Osteoblast (primary cell): ENCODE measurements at regions not wholly inside any gene's neighbourhood (a gene's known extent, or its start where the extent isn't known, plus 50 kb on each side); places are given as distances from the start of the nearest gene placed in this dataset.

Source experiments
- DNase-seq: peaks from one replicate; pipeline ENCODE4 v3.0.0; 2011; ENCODE audit warnings: low spot score, mixed read lengths; ENCODE audit not compliant: insufficient read length; ENCODE audit errors: missing footprints
- H2AFZ ChIP-seq: 2 replicates; pipeline ENCODE4 v1.6.0; 2011; ENCODE audit warnings: mild to moderate bottlenecking, low read length
- H3K27ac ChIP-seq: 2 replicates; pipeline ENCODE4 v1.5.1; 2011; ENCODE audit warnings: mild to moderate bottlenecking, low read depth, low read length, moderate library complexity
- H3K27me3 ChIP-seq: 2 replicates; pipeline ENCODE4 v1.6.0; 2012; ENCODE audit warnings: mild to moderate bottlenecking, control low read depth, inconsistent platforms, low read length, moderate library complexity; ENCODE audit not compliant: insufficient read depth
- H3K36me3 ChIP-seq: 2 replicates; pipeline ENCODE4 v1.5.1; 2011; ENCODE audit warnings: mild to moderate bottlenecking, low read length, control low read depth, moderate library complexity; ENCODE audit not compliant: insufficient read depth
- H3K4me1 ChIP-seq: 2 replicates; pipeline ENCODE4 v1.5.1; 2011; ENCODE audit warnings: mild to moderate bottlenecking, low read length, control low read depth, moderate library complexity; ENCODE audit not compliant: insufficient read depth
- H3K4me2 ChIP-seq: 2 replicates; pipeline ENCODE4 v1.6.0; 2011; ENCODE audit warnings: mild to moderate bottlenecking, low read length; ENCODE audit not compliant: insufficient read depth
- H3K4me3 ChIP-seq: fragments of 200-600 bp; sonication (generic); 3 replicates; pipeline ENCODE4 v1.5.1; 2012; ENCODE audit warnings: mild to moderate bottlenecking, low read length, inconsistent platforms; ENCODE audit not compliant: insufficient read depth
- H3K79me2 ChIP-seq: 2 replicates; pipeline ENCODE4 v1.6.0; 2012; ENCODE audit warnings: mild to moderate bottlenecking, low read length, control low read depth, inconsistent platforms; ENCODE audit not compliant: insufficient read depth
- H3K9me3 ChIP-seq: 2 replicates; pipeline ENCODE4 v1.5.1; 2011; ENCODE audit warnings: low read depth, low read length, control low read depth
- H4K20me1 ChIP-seq: 2 replicates; pipeline ENCODE4 v1.6.0; 2012; ENCODE audit warnings: mild to moderate bottlenecking, low read length, control low read depth; ENCODE audit not compliant: insufficient read depth
- TF ChIP-seq, protein P1 (sequence below): IDR thresholded peaks from 2 replicates; pipeline ENCODE4 v1.5.1; 2011; ENCODE audit warnings: mild to moderate bottlenecking, low read depth, low read length, moderate library complexity; ENCODE audit errors: extremely low read depth

DNA sequence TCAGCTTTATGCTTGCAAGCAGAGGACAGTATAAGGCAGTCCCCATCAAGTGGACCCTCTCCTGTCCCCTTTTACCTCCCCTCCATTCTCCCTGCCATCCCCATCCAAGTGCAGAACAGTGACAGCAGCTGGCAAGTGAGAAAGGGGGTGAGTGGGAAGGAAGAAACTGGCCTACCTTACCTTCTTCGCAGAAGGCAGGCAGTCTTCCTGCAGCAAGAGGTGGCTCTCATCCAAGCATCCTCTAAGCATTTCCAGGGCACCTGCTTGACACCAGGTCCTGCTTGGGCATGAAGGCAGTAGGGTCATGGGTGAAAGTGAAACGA is 77.3 kb upstream of the SH3PXD2B start:
- DNase-seq: no peak
- Histone ChIP-seq H3K4me2 (no peak overlapping the region), H4K20me1 (no peaks in the 10 kb centered on the region), H3K27ac (no peak overlapping the region), H3K27me3 (peaks cover 26% of the 10 kb centered on the region), H3K79me2 (no peaks in the 10 kb centered on the region), H3K4me3 (no peak overlapping the region), H3K4me1 (peaks cover 4% of the 10 kb centered on the region), H3K9me3 (no peaks in the 10 kb centered on the region), H3K36me3 (no peaks in the 10 kb centered on the region), H2AFZ (no peak overlapping the region)
- TF ChIP-seq, protein P1, sequence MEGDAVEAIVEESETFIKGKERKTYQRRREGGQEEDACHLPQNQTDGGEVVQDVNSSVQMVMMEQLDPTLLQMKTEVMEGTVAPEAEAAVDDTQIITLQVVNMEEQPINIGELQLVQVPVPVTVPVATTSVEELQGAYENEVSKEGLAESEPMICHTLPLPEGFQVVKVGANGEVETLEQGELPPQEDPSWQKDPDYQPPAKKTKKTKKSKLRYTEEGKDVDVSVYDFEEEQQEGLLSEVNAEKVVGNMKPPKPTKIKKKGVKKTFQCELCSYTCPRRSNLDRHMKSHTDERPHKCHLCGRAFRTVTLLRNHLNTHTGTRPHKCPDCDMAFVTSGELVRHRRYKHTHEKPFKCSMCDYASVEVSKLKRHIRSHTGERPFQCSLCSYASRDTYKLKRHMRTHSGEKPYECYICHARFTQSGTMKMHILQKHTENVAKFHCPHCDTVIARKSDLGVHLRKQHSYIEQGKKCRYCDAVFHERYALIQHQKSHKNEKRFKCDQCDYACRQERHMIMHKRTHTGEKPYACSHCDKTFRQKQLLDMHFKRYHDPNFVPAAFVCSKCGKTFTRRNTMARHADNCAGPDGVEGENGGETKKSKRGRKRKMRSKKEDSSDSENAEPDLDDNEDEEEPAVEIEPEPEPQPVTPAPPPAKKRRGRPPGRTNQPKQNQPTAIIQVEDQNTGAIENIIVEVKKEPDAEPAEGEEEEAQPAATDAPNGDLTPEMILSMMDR: no peak

DNA sequence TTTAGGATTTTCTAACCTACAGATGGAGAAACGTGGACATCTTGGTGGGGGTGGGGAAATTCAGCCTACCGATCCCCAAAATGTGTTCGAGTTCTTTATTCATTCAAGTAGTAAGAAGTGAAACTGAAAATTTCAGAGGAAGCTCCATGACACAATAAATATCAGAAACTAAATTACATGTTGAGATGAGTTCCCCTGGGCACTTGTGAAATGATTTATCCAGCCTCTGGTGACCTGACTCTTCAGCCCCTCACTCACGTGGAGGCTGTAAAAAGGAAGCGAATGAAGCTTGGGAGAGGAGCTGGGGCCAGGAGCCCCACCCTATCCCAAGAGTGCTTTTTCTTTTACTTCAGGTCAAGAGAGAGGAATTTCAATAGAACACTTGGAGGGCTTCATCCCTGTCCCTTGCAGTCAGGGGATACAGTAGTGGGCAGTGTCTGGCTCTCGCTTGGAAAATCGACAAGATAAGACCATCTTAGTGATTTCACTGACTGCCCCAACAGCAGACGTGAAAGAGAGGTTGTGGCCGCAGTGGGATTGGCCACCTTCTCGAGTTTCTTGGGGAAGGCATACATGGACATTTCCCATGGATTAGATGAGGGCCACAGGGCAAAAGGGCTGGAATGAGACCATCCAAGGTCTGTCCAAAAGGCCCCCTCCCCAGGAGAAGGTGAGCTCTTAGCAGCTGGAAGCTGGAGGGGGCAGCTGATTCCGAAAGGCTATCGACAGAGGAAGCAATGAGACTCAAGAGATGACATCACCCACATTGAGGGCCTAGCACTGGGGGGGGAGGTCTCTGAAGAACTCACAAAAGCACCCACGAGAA is 76.8 kb upstream of the SH3PXD2B start:
- DNase-seq: no peak
- Histone ChIP-seq H3K36me3 (no peaks in the 10 kb centered on the region), H4K20me1 (no peaks in the 10 kb centered on the region), H3K27me3 (peaks cover 26% of the 10 kb centered on the region), H3K4me2 (no peak overlapping the region), H3K9me3 (no peaks in the 10 kb centered on the region), H3K27ac (no peak overlapping the region), H2AFZ (no peak overlapping the region), H3K4me3 (no peak overlapping the region), H3K4me1 (peaks cover 4% of the 10 kb centered on the region), H3K79me2 (no peaks in the 10 kb centered on the region)
- TF ChIP-seq, protein P1: no peak

DNA sequence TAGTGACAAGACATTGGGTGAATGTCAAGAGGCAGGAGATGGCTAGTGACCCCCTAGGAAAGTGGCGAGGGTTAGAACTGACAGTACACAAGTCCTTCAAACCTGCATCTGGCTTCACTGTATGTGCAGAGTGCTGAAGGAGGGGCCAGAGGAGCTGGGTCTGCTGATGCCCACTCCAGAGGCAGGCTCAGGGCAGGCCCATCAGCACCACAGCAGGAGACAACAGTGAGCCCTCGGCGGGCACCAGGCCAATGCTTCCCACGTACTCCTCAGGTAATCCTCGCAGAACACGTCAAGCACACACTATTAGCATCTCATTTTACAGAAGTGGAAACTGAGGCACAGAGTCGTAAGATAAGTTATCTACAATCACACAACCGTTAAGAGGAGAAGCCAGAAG is 76.1 kb upstream of the SH3PXD2B start:
- Histone ChIP-seq H3K4me1 (peaks cover 4% of the 10 kb centered on the region), H3K27ac (no peak overlapping the region), H3K79me2 (no peaks in the 10 kb centered on the region), H3K4me3 (no peak overlapping the region), H3K36me3 (no peaks in the 10 kb centered on the region), H3K27me3 (peaks cover 33% of the 10 kb centered on the region), H3K4me2 (no peak overlapping the region), H4K20me1 (no peaks in the 10 kb centered on the region), H2AFZ (no peak overlapping the region), H3K9me3 (no peaks in the 10 kb centered on the region)
- TF ChIP-seq, protein P1: no peak
- no peak for DNase-seq

DNA sequence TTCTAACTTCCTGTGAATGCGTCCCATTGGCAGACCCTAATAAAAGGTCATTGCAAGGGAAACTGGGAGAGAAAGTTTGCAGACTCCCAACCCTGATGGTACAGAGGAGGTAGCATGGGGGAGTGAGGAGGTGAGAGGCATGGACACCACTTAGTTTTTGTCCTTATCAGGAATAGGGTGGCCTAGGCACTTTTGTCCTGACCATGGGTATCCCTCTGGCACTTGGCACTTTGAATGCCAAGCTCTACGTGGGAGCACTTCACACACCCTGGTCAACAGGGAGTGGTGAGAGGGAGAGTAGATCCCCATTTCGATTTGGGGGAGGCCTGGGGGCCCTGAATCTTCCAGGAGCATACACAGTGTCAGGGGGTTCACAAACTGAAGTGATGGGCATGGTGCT is 75.6 kb upstream of the SH3PXD2B start:
- H3K4me2 ChIP-seq: no peak overlapping the region
- no peaks in the 10 kb centered on the region for H3K36me3 ChIP-seq
- peaks cover 36% of the 10 kb centered on the region for H3K27me3 ChIP-seq
- TF ChIP-seq, protein P1: no peak
- no peaks in the 10 kb centered on the region for H3K79me2 ChIP-seq
- H3K27ac ChIP-seq: no peak overlapping the region
- no peak overlapping the region for H3K4me3 ChIP-seq
- peaks cover 4% of the 10 kb centered on the region for H3K4me1 ChIP-seq
- H4K20me1 ChIP-seq: no peaks in the 10 kb centered on the region
- no peaks in the 10 kb centered on the region for H3K9me3 ChIP-seq
- DNase-seq: no peak
- H2AFZ ChIP-seq: no peak overlapping the region
